BJ (cell line): ENCODE measurements at regions not wholly inside any gene's neighbourhood (a gene's known extent, or its start where the extent isn't known, plus 50 kb on each side); places are given as distances from the start of the nearest gene placed in this dataset.

Experiments used
- CTCF ChIA-PET: fragments of 350-600 bp; formaldehyde crosslinking; extraction: SDS; loops from one replicate; lab custom pipeline; 2021; ENCODE audit warnings: antibody characterized with exemption, inconsistent platforms; lab: Yijun Ruan, JAX
- POLR2A ChIA-PET: fragments of 300-600 bp; sonication (Branson Sonifier 250); formaldehyde crosslinking; extraction: SDS; loops from one replicate; lab custom pipeline; 2021; ENCODE audit warnings: antibody characterized with exemption; lab: Charles Lee
- DNase-seq: peaks from one replicate; pipeline ENCODE4 v3.0.0-alpha.2; 2011; ENCODE audit warnings: low read depth
- H3K27me3 ChIP-seq: 2 replicates; pipeline ENCODE4 v1.6.0; 2011; ENCODE audit warnings: low read length; ENCODE audit not compliant: control insufficient read depth, insufficient read depth
- H3K36me3 ChIP-seq: 2 replicates; pipeline ENCODE4 v1.5.1; 2011; ENCODE audit warnings: low read length; ENCODE audit not compliant: control insufficient read depth, insufficient read depth
- H3K4me3 ChIP-seq: 2 replicates; pipeline ENCODE4 v1.5.1; 2011; ENCODE audit warnings: low read depth, mild to moderate bottlenecking, control low read depth, low read length
- TF ChIP-seq, protein P1 (sequence below): IDR thresholded peaks from 2 replicates; pipeline ENCODE4 v1.5.1; 2011; ENCODE audit warnings: low read depth, mild to moderate bottlenecking, control low read depth, inconsistent platforms, low read length, moderate library complexity; ENCODE audit not compliant: insufficient read depth

DNA sequence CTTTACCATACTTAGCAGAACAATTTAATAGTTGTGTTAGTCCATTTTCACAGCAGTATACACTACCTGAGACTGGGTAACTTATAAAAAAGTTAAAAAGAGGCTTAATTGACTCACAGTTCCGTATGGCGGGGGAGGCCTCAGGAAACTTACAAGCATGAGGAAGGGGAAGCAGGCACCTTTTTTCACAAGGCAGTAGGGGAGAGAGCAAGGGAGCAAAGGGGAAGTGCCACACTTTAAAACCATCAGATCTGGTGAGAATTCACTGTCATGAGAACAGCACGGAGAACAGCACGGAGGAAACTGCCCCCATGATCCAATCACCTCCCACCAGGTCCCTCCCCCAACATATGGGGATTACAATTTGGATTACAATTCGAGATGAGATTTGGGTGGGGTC lies 269.9 kb downstream of the MTRR start:
- ChIA-PET CTCF (no interaction called here), POLR2A (no interaction called here)
- H3K36me3 ChIP-seq: no peaks in the 10 kb centered on the region

DNA sequence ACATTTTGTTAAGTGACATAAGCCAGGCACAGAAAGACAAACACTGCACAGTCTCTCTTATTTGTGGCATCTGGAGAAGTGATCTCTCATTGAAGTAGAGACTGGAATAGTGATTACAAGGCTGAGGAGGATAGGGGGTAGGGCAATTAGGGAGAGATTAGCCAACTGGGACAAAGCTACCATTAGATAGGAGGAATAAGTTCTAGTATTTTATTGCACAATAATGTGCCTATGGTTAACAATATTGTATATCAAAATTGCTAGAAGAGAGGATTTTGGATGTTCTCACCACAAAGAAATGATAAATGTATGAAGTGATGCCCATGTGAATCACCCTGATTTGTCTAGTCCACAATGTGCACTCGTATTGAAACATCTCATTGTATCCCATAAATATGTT lies 281.8 kb downstream of the MTRR start:
- H3K36me3 ChIP-seq: no peaks in the 10 kb centered on the region
- TF ChIP-seq, protein P1, sequence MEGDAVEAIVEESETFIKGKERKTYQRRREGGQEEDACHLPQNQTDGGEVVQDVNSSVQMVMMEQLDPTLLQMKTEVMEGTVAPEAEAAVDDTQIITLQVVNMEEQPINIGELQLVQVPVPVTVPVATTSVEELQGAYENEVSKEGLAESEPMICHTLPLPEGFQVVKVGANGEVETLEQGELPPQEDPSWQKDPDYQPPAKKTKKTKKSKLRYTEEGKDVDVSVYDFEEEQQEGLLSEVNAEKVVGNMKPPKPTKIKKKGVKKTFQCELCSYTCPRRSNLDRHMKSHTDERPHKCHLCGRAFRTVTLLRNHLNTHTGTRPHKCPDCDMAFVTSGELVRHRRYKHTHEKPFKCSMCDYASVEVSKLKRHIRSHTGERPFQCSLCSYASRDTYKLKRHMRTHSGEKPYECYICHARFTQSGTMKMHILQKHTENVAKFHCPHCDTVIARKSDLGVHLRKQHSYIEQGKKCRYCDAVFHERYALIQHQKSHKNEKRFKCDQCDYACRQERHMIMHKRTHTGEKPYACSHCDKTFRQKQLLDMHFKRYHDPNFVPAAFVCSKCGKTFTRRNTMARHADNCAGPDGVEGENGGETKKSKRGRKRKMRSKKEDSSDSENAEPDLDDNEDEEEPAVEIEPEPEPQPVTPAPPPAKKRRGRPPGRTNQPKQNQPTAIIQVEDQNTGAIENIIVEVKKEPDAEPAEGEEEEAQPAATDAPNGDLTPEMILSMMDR: no peak
- ChIA-PET CTCF (no interaction called here), POLR2A (no interaction called here)
- no peak for DNase-seq
- H3K27me3 ChIP-seq: no peaks in the 10 kb centered on the region
- no peak overlapping the region for H3K4me3 ChIP-seq

More for the DNA sequence above, 269.9 kb downstream of the MTRR start:
- Histone ChIP-seq H3K4me3 (no peak overlapping the region), H3K27me3 (no peaks in the 10 kb centered on the region)
- TF ChIP-seq, protein P1: no peak
- no peak for DNase-seq

DNA sequence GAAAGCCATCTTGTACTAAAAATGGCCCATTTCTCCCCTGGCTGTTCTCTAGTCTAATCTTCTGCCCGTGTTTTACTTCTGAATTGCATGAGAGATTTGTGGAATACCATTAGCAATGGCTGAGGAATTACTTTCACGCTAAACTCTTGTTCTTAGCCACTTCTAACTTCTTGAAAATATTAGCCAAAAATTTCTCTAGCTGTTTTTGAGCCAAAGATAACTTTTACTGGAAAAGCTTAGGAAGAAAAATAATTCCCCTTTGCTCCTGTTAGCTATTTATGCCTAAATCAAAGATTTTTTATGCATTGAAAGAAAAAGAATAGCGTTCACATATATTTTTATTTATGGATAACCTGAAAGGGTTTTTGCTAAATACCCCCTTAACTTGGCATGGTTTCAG lies 287.8 kb downstream of the MTRR start:
- ChIA-PET POLR2A (no interaction called here), CTCF (no interaction called here)
- TF ChIP-seq, protein P1: no peak
- DNase-seq: no peak
- H3K4me3 ChIP-seq: no peak overlapping the region
- H3K36me3 ChIP-seq: no peaks in the 10 kb centered on the region
- H3K27me3 ChIP-seq: no peaks in the 10 kb centered on the region

DNA sequence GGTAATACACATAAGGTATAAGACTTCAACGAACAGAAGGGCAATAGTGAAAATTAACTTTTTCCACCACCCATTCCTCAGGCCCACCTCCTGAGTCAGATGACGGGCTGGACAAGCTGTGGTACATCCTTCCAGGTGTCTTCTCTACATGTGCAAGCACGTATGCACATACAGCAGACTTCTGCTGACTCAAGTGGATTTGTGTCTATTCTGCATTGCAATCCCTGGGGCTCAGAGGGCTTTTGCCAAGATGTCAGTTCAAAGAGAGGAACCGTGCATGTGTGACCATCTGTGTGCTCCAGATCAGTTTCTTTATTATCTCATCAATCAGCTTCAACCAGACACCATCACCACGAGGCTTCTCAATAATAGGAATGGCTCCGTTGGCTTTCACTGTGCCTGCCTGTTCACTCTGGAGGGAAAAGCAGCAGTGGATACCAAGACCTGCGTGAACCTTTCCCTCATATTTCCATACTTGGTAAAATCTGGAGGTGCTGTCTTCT lies 288.4 kb downstream of the MTRR start:
- no peak for DNase-seq
- CTCF ChIA-PET: no interaction called here
- Histone ChIP-seq H3K4me3 (no peak overlapping the region), H3K27me3 (no peaks in the 10 kb centered on the region), H3K36me3 (no peaks in the 10 kb centered on the region)
- TF ChIP-seq, protein P1: no peak
- POLR2A ChIA-PET: no interaction called here

DNA sequence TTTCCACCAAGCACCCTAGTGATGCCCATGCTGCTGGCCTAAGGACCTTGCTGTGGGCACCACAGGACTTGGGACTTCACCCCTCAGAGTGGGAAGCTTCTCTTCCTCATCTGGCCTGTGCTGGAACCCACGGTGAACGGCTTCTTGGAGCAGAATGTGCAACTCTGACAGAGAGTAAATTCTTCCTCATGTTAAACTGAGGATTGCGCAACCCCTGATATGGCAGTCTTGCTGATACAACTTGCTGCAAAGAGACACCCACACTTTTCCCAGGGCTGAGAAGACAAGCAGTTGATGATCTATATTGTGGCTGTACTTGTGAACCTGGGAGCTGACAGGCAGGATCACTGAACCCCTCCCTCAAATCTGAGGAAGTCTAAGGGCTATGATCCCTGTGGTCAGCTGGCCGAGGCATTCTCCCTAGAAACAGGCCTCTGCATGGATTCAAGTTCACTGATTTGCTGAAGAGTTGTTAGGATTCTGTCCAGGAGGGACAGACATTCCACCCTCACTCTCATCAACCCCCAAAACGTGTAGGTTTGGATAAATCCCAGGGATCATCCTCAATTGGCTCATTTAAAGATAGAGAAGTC lies 307.2 kb downstream of the MTRR start:
- POLR2A ChIA-PET: no interaction called here
- no peak for DNase-seq
- TF ChIP-seq, protein P1: no peak
- Histone ChIP-seq H3K36me3 (no peaks in the 10 kb centered on the region), H3K27me3 (no peaks in the 10 kb centered on the region), H3K4me3 (no peak overlapping the region)
- CTCF ChIA-PET: no interaction called here
